Astrocyte (in vitro differentiated cells and primary cell): ENCODE measurements at regions not wholly inside any gene's neighbourhood (a gene's known extent, or its start where the extent isn't known, plus 50 kb on each side); places are given as distances from the start of the nearest gene placed in this dataset.

Experiments
- EZH2 ChIP-seq: IDR thresholded peaks from 2 replicates; pipeline ENCODE4 v1.6.1; 2012; ENCODE audit warnings: mild to moderate bottlenecking, low read length, inconsistent platforms; ENCODE audit not compliant: insufficient read depth
- TF ChIP-seq, protein P1 (sequence below): IDR thresholded peaks from 2 replicates; pipeline ENCODE4 v1.5.1; 2011; ENCODE audit warnings: low read depth, mild to moderate bottlenecking, inconsistent platforms, low read length, moderate library complexity; ENCODE audit not compliant: insufficient read depth

DNA sequence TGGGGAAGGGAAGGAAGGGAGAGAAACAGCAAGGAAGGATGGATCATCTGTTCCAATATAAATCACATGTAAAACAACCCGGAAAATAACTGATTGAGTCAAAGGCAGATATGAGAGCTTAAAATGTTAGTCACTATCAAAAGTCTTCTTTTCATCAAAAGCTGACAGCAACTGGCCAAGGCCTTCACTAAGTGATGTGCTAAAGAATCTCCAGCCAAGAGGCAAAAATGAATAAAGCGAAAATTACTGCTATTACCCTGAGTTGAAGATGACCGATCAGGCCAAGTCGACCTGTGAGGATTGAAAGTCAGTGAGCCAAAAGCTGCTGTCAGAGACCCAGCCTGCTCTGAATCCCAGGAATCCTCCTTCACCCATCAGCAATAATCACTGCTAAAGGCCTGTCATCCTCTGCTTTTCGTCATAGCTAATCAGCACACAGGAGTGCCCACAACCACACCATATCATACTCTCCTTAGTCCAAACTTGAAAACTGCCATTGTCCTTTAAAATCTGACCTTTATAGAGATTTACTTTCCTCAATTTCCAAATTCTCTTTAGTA lies 736.9 kb downstream of the TLE1 start:
- TF ChIP-seq, protein P1, sequence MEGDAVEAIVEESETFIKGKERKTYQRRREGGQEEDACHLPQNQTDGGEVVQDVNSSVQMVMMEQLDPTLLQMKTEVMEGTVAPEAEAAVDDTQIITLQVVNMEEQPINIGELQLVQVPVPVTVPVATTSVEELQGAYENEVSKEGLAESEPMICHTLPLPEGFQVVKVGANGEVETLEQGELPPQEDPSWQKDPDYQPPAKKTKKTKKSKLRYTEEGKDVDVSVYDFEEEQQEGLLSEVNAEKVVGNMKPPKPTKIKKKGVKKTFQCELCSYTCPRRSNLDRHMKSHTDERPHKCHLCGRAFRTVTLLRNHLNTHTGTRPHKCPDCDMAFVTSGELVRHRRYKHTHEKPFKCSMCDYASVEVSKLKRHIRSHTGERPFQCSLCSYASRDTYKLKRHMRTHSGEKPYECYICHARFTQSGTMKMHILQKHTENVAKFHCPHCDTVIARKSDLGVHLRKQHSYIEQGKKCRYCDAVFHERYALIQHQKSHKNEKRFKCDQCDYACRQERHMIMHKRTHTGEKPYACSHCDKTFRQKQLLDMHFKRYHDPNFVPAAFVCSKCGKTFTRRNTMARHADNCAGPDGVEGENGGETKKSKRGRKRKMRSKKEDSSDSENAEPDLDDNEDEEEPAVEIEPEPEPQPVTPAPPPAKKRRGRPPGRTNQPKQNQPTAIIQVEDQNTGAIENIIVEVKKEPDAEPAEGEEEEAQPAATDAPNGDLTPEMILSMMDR = no peak
- no peak for TF ChIP-seq EZH2
